Lower lobe of right lung (tissue), 2 donors: ENCODE measurements at regions not wholly inside any gene's neighbourhood (a gene's known extent, or its start where the extent isn't known, plus 50 kb on each side); places are given as distances from the start of the nearest gene placed in this dataset.

Experiments used
- ATAC-seq, 2 donors: fragments of 200-7000 bp; cut with Tn5 transposase; one replicate each; pipeline ENCODE4 v1.9.1; 2020 to 2022; ENCODE audit warnings: mild to moderate bottlenecking in 2 of 2, moderate library complexity in 2 of 2
- DNase-seq: peaks from one replicate; pipeline ENCODE4 v3.0.0-alpha.2; 2020
- H3K27ac ChIP-seq: fragments of 200-600 bp; one replicate; pipeline ENCODE4 v1.8.0; 2022
- H3K27me3 ChIP-seq: fragments of 200-600 bp; one replicate; pipeline ENCODE4 v1.8.0; 2022; ENCODE audit warnings: low read depth
- H3K36me3 ChIP-seq: fragments of 200-600 bp; one replicate; pipeline ENCODE4 v1.8.0; 2022; ENCODE audit warnings: mild to moderate bottlenecking
- H3K4me1 ChIP-seq: fragments of 200-600 bp; one replicate; pipeline ENCODE4 v1.8.0; 2022
- H3K4me3 ChIP-seq: fragments of 200-600 bp; one replicate; pipeline ENCODE4 v1.8.0; 2022; ENCODE audit warnings: mild to moderate bottlenecking
- H3K9me3 ChIP-seq: fragments of 200-600 bp; one replicate; pipeline ENCODE4 v1.8.0; 2022
- intact Hi-C: fragments of 100-400 bp; cut with DNase I; formaldehyde crosslinking; loops from one replicate; pipeline ENCODE4 v1.11.0; 2022
- TF ChIP-seq, protein P1 (sequence below): fragments of 200-600 bp; IDR thresholded peaks from one replicate; pipeline ENCODE4 v1.8.0; 2022; ENCODE audit warnings: antibody characterized with exemption, mild to moderate bottlenecking
- donor health status: DM: no; HTN: yes; CAD: no; lungs with severe emphysema.

DNA sequence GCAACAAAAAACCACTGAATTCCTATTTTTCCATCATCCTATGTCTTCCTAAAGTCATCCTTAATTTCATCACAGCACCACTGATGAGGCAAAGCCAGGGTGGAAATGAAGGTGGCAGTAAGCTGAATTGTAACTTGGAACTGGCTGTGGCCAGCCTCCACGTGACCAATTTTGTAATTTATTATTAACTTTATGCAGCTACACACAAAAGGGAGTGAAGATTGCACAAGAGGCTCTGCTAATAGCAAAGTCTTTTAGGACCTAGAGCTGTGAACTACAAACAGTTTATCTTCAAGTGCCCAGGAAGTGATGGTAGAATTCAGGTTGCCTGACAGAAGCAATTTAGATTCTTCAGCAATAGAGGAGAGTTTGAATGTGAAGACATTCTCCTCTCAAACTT, 176.4 kb downstream of the CCDC71L start:
- peak; percentile 78 to 80 for ATAC-seq

DNA sequence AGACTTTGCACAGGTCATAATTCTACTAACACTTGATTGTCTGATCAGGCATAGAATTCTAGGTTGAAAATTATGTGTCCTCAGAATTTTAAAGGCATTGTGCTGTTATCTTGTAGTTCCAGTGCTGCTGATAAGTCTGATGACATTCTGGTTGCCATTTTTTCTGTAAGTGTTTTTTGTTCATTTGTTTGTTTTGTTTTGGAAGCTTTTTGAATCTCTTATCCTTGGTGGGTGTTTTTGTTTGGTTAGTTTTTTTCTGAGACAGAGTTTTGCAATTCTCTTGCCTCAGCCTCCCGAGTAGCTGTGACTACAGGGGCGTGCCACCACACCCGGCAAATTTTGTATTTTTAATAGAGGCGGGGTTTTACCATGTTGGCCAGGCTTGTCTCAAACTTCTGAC, 178.9 kb downstream of the CCDC71L start:
- Histone ChIP-seq H3K4me3 (no peak overlapping the region), H3K27ac (no peak overlapping the region), H3K9me3 (no peaks in the 10 kb centered on the region), H3K4me1 (peaks cover 9% of the 10 kb centered on the region), H3K27me3 (no peaks in the 10 kb centered on the region), H3K36me3 (no peaks in the 10 kb centered on the region)
- DNase-seq = no peak
- intact Hi-C loops = no loop called here
- TF ChIP-seq, protein P1, sequence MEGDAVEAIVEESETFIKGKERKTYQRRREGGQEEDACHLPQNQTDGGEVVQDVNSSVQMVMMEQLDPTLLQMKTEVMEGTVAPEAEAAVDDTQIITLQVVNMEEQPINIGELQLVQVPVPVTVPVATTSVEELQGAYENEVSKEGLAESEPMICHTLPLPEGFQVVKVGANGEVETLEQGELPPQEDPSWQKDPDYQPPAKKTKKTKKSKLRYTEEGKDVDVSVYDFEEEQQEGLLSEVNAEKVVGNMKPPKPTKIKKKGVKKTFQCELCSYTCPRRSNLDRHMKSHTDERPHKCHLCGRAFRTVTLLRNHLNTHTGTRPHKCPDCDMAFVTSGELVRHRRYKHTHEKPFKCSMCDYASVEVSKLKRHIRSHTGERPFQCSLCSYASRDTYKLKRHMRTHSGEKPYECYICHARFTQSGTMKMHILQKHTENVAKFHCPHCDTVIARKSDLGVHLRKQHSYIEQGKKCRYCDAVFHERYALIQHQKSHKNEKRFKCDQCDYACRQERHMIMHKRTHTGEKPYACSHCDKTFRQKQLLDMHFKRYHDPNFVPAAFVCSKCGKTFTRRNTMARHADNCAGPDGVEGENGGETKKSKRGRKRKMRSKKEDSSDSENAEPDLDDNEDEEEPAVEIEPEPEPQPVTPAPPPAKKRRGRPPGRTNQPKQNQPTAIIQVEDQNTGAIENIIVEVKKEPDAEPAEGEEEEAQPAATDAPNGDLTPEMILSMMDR = no peak
- ATAC-seq = no peak

More for the DNA sequence above, 176.4 kb downstream of the CCDC71L start:
- H3K4me3 ChIP-seq = no peak overlapping the region
- H3K4me1 ChIP-seq = peaks cover 9% of the 10 kb centered on the region
- H3K27ac ChIP-seq = peak overlapping the region; percentile 5
- intact Hi-C loops = no loop called here
- H3K36me3 ChIP-seq = no peaks in the 10 kb centered on the region
- no peak for DNase-seq
- H3K27me3 ChIP-seq = no peaks in the 10 kb centered on the region
- no peaks in the 10 kb centered on the region for H3K9me3 ChIP-seq
- TF ChIP-seq, protein P1 = no peak

- no peaks in the 10 kb centered on the region for H3K9me3 ChIP-seq
- no peaks in the 10 kb centered on the region for H3K36me3 ChIP-seq
- no peak for DNase-seq
- peaks cover 9% of the 10 kb centered on the region for H3K4me1 ChIP-seq
- TF ChIP-seq, protein P1 = no peak
- H3K27me3 ChIP-seq = no peaks in the 10 kb centered on the region
- intact Hi-C loops = no loop called here
- H3K4me3 ChIP-seq = no peak overlapping the region
- H3K27ac ChIP-seq = no peak overlapping the region
- no peak for ATAC-seq
These were observed 180.3 kb downstream of the CCDC71L start for GRCh38 chr7:106480616-106481031.

DNA sequence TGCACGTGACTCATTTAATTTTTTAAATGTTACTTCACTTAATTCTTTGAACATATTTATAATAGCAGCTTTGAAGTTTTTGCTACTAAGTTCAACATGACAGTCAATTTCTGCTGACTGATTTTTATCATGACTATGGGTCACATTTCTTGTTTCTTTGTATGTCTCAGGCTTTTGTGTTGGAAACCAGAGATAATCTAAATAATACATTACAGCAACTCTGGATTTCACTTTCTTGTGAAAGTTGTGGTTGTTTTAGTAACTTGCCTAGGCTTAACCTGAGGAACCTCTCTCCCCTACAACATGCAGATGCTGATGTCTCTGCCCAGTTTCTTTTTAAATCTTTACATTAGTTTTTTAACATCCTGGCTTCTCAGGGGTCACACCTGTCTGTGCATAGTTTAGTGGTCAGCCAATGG, 180.8 kb downstream of the CCDC71L start:
- ATAC-seq (no peak), DNase-seq (no peak)
- Histone ChIP-seq H3K9me3 (no peaks in the 10 kb centered on the region), H3K36me3 (no peaks in the 10 kb centered on the region), H3K4me3 (no peak overlapping the region), H3K4me1 (peaks cover 5% of the 10 kb centered on the region), H3K27ac (no peak overlapping the region), H3K27me3 (no peaks in the 10 kb centered on the region)
- TF ChIP-seq, protein P1 = no peak
- intact Hi-C loops = no loop called here

- TF ChIP-seq, protein P1 = no peak
- Histone ChIP-seq H3K4me1 (no peaks in the 10 kb centered on the region), H3K36me3 (no peaks in the 10 kb centered on the region), H3K27ac (no peak overlapping the region), H3K4me3 (no peak overlapping the region), H3K9me3 (no peaks in the 10 kb centered on the region), H3K27me3 (no peaks in the 10 kb centered on the region)
- intact Hi-C loops = no loop called here
- no peak for DNase-seq
- ATAC-seq = no peak
These were observed 184.2 kb downstream of the CCDC71L start for GRCh38 chr7:106476751-106477150.

- TF ChIP-seq, protein P1 = no peak
- H3K27ac ChIP-seq = no peak overlapping the region
- intact Hi-C loops = no loop called here
- ATAC-seq = no peak
- H3K27me3 ChIP-seq = no peaks in the 10 kb centered on the region
- no peaks in the 10 kb centered on the region for H3K9me3 ChIP-seq
- no peaks in the 10 kb centered on the region for H3K4me1 ChIP-seq
- DNase-seq = no peak
- no peaks in the 10 kb centered on the region for H3K36me3 ChIP-seq
- no peak overlapping the region for H3K4me3 ChIP-seq
These were observed 188.0 kb upstream of the NAMPT start for GRCh38 chr7:106472741-106473140.
